HepG2 (cell line): ENCODE measurements at regions not wholly inside any gene's neighbourhood (a gene's known extent, or its start where the extent isn't known, plus 50 kb on each side); places are given as distances from the start of the nearest gene placed in this dataset.

Experiments used
- ATAC-seq: fragments of 200-7000 bp; cut with Tn5 transposase; 3 replicates; pipeline ENCODE4 v1.9.1; 2020; ENCODE audit warnings: mild to moderate bottlenecking, moderate library complexity
- BruUV-seq: library from RNA; stranded (reverse); fragments of 400-500 nt; replicated peaks from 2 replicates; lab custom pipeline; 2021; lab: Mats Ljungman, UMichigan
- CTCF ChIA-PET: fragments of 300-600 bp; formaldehyde crosslinking; extraction: SDS; loops from one replicate; lab custom pipeline; 2021; ENCODE audit warnings: low total read pairs, inconsistent platforms, low intra/inter-chr PET ratio; lab: Yijun Ruan, JAX
- POLR2A ChIA-PET: fragments of 350-600 bp; sonication (Branson Sonifier 250); formaldehyde crosslinking; loops from one replicate; lab custom pipeline; 2020; ENCODE audit warnings: antibody characterized with exemption, inconsistent platforms; lab: Yijun Ruan, JAX
- DNase-seq: peaks from one replicate; pipeline ENCODE4 v3.0.0-alpha.2; 2015; ENCODE audit warnings: low spot score
- FAIRE-seq: peaks from 3 replicates; lab custom pipeline; 2011; peaks lifted over from hg19 to GRCh38; lab: Jason Lieb, UNC
- H2AFZ ChIP-seq: one replicate; pipeline ENCODE4 v1.6.1; 2011; ENCODE audit warnings: low read length, inconsistent platforms
- H3K27ac ChIP-seq: fragments of 300-600 bp; 3 replicates; pipeline ENCODE4 v1.8.0; 2011; ENCODE audit warnings: mixed run types, mild to moderate bottlenecking, mixed read lengths, low read length, inconsistent platforms; ENCODE audit not compliant: insufficient read depth; ENCODE audit errors: extremely low read length
- H3K27me3 ChIP-seq, 2 experiments: fragments of 200-600 bp in 1 of 2; 2 replicates in 1 of 2; 3 replicates in 1 of 2; pipeline versions ENCODE4 v1.6.0 to v1.8.0; 2011; ENCODE audit warnings: low read length in 2 of 2, mild to moderate bottlenecking in 2 of 2, moderate library complexity in 2 of 2, inconsistent platforms in 1 of 2; ENCODE audit not compliant: insufficient read depth in 2 of 2, control insufficient read depth in 1 of 2
- H3K36me3 ChIP-seq, 2 experiments: fragments of 200-600 bp in 1 of 2; replicated peaks in 1 of 2; 2 replicates in 1 of 2; 3 replicates in 1 of 2; pipeline versions ENCODE4 v1.5.1 to v1.8.0; 2011; ENCODE audit warnings: low read length in 2 of 2, inconsistent platforms in 1 of 2; ENCODE audit not compliant: insufficient read depth in 2 of 2, control insufficient read depth in 1 of 2
- H3K4me1 ChIP-seq: 2 replicates; pipeline ENCODE4 v1.5.1; 2012; ENCODE audit warnings: low read length, inconsistent platforms; ENCODE audit not compliant: insufficient read depth
- H3K4me2 ChIP-seq: 2 replicates; pipeline ENCODE4 v1.6.0; 2011; ENCODE audit warnings: low read depth, low read length, inconsistent platforms
- H3K4me3 ChIP-seq, 3 experiments: fragments of 200-600 bp in 1 of 3; sonication (generic), shearing (Covaris generic) in 1 of 3; replicated peaks in 1 of 3; 2 replicates each; pipeline ENCODE4 v1.5.1; 2011 to 2016; ENCODE audit warnings: low read length in 3 of 3, inconsistent platforms in 2 of 3, low read depth in 2 of 3, mild to moderate bottlenecking in 2 of 3, control low read depth in 1 of 3, mixed read lengths in 1 of 3; ENCODE audit not compliant: insufficient read depth in 1 of 3
- H3K79me2 ChIP-seq: one replicate; pipeline ENCODE4 v1.6.1; 2011; ENCODE audit warnings: low read length, inconsistent platforms; ENCODE audit not compliant: insufficient read depth
- H3K9ac ChIP-seq: 2 replicates; pipeline ENCODE4 v1.6.0; 2011; ENCODE audit warnings: mild to moderate bottlenecking, low read depth, low read length, inconsistent platforms; ENCODE audit not compliant: insufficient read depth
- H3K9me3 ChIP-seq: 2 replicates; pipeline ENCODE4 v1.5.1; 2012; ENCODE audit warnings: mild to moderate bottlenecking, low read length
- H4K20me1 ChIP-seq: 2 replicates; pipeline ENCODE4 v1.6.0; 2011; ENCODE audit warnings: inconsistent platforms, mild to moderate bottlenecking, low read length, moderate library complexity; ENCODE audit not compliant: insufficient read depth
- CCDC6 ChIP-seq: sonication (generic); formaldehyde crosslinking; IDR thresholded peaks from 2 replicates; pipeline ENCODE4 v1.8.1; 2022; ENCODE audit warnings: mild to moderate bottlenecking, missing genetic modification reagents, moderate library complexity
- HNRNPUL1 ChIP-seq: fragments of 200-400 bp; formaldehyde crosslinking; IDR thresholded peaks from 2 replicates; pipeline ENCODE4 v1.6.1; 2017; ENCODE audit warnings: low read depth, mild to moderate bottlenecking, low read length, moderate library complexity
- MBNL3 ChIP-seq: fragments of 250-450 bp; sonication (Bioruptor Pico); conservative IDR thresholded peaks from 2 replicates; pipeline ENCODE4 v1.8.0; 2022; ENCODE audit warnings: mild to moderate bottlenecking, inconsistent platforms
- MTA1 ChIP-seq: sonication (generic); formaldehyde crosslinking; IDR thresholded peaks from 2 replicates; pipeline ENCODE4 v1.4.0; 2020; ENCODE audit warnings: missing genetic modification reagents, mild to moderate bottlenecking, borderline replicate concordance
- TMF1 ChIP-seq: sonication (generic); formaldehyde crosslinking; IDR thresholded peaks from 2 replicates; pipeline ENCODE4 v1.8.1; 2022; ENCODE audit warnings: low read depth, missing genetic modification reagents
- ZNF224 ChIP-seq: sonication (generic); formaldehyde crosslinking; IDR thresholded peaks from 2 replicates; pipeline ENCODE4 v1.5.0; 2020; ENCODE audit warnings: mild to moderate bottlenecking, missing genetic modification reagents
- ZNF234 ChIP-seq: sonication (generic); formaldehyde crosslinking; conservative IDR thresholded peaks from 2 replicates; pipeline ENCODE4 v1.5.1; 2020; ENCODE audit warnings: mild to moderate bottlenecking, missing genetic modification reagents
- ZNF567 ChIP-seq: sonication (generic); formaldehyde crosslinking; IDR thresholded peaks from 2 replicates; pipeline ENCODE4 v1.8.1; 2023; ENCODE audit warnings: mild to moderate bottlenecking, missing genetic modification reagents, borderline replicate concordance
- ZNF652 ChIP-seq: IDR thresholded peaks from 2 replicates; pipeline ENCODE4 v1.6.1; 2016; ENCODE audit warnings: low read depth, borderline replicate concordance
- ZNF660 ChIP-seq: sonication (generic); formaldehyde crosslinking; IDR thresholded peaks from 2 replicates; pipeline ENCODE4 v1.5.1; 2020; ENCODE audit warnings: mild to moderate bottlenecking, low read depth, missing genetic modification reagents, borderline replicate concordance
- WGBS: methylation state at CpG from one replicate; pipeline ENCODE4 v1.1.6; 2017; ENCODE audit warnings: low lambda C conversion rate; 5-methylcytosine and 5-hydroxymethylcytosine counted together
- in situ Hi-C: cut with HindIII; loops from 2 replicates; pipeline ENCODE4 v1.10.0; 2017; ENCODE audit warnings: low pct_unique_long_range_greater_than_20kb; ENCODE audit not compliant: extremely low pct_ligation_motif_present
- intact Hi-C: fragments of 100-400 bp; cut with micrococcal nuclease; formaldehyde crosslinking; loops from one replicate; pipeline ENCODE4 v1.10.0; 2022; ENCODE audit not compliant: unreplicated experiment
- TF ChIP-seq, protein P1 (sequence below): sonication (generic); formaldehyde crosslinking; IDR thresholded peaks from 2 replicates; pipeline ENCODE4 v1.9.0; 2021; ENCODE audit warnings: missing genetic modification reagents, borderline replicate concordance
- TF ChIP-seq, protein P2 (sequence below): sonication (generic); formaldehyde crosslinking; IDR thresholded peaks from 2 replicates; pipeline ENCODE4 v1.4.0; 2020; ENCODE audit warnings: missing genetic modification reagents

DNA sequence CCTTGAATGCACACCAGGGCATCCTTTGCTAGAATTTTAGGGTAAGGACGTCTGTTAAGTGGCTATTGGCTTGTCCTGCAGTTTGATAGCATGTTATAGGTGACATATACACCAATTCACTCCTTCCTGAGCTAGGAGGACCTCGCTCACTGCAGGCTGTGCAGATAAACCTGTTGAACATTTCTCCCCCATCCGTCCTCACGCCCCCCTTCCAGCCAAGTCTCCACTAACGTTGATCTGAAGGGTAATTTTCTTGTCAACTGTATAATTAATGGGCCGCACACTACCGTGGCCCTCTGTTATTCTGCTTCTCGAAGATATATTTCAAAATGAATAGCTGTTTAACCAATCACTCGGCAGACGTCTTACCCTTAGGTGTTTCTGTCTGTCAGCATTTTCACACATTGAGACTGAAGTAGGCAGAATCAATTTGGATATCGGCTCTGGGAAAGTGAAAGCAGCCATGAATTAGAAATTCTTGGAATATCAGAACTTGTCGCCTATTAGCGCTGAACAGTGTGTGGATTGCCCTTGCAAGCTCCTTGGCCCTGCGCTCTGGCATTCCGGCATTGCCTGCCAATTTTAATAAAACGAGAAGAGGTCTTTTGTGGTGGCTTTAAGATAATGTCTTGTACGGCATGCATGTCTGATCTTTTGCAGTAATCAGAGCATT, 905.3 kb downstream of the TYW1 start (continued):
- no peak for TF ChIP-seq MBNL3
- TF ChIP-seq ZNF567 (CRISPR knock-in tag), result no peak
- TF ChIP-seq, all 625 proteins: peak for 2

DNA sequence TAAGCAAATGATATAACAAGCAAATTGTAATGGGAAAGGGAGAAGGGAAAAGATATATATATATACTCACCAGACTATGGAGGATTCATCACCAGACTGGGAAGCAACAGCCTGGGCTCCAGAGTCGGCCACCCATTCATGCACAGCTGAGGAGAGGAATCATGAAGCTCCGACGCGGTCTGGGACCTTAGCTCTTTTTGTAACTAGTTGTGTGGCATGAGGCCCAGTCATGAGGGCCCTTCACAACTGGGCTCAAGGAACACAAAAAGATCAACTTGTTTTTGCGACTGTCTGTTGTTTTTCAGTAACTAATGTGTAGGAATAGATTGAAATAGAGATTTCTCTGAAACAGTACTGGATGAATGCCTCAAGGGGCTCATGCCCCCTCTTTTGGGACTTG, 911.2 kb downstream of the TYW1 start:
- BruUV-seq, result no TSS peak
- Histone ChIP-seq H4K20me1 (no peaks in the 10 kb centered on the region), H3K9ac (no peak overlapping the region), H3K4me3 (no peak overlapping the region), H3K4me1 (no peaks in the 10 kb centered on the region), H3K27me3 (no peaks in the 10 kb centered on the region), H3K79me2 (no peaks in the 10 kb centered on the region), H3K4me2 (no peak overlapping the region), H3K36me3 (no peaks in the 10 kb centered on the region), H2AFZ (no peak overlapping the region), H3K27ac (no peak overlapping the region), H3K9me3 (no peaks in the 10 kb centered on the region)
- ChIA-PET POLR2A (no interaction called here), CTCF (no interaction called here)
- intact Hi-C loops, result no loop called here
- in situ Hi-C loops, result no loop called here
- FAIRE-seq (no peak), DNase-seq (no peak), ATAC-seq (no peak)
- TF ChIP-seq MTA1, result no peak
- no peak for TF ChIP-seq ZNF652 (CRISPR knock-in tag)
- TF ChIP-seq, protein P1, sequence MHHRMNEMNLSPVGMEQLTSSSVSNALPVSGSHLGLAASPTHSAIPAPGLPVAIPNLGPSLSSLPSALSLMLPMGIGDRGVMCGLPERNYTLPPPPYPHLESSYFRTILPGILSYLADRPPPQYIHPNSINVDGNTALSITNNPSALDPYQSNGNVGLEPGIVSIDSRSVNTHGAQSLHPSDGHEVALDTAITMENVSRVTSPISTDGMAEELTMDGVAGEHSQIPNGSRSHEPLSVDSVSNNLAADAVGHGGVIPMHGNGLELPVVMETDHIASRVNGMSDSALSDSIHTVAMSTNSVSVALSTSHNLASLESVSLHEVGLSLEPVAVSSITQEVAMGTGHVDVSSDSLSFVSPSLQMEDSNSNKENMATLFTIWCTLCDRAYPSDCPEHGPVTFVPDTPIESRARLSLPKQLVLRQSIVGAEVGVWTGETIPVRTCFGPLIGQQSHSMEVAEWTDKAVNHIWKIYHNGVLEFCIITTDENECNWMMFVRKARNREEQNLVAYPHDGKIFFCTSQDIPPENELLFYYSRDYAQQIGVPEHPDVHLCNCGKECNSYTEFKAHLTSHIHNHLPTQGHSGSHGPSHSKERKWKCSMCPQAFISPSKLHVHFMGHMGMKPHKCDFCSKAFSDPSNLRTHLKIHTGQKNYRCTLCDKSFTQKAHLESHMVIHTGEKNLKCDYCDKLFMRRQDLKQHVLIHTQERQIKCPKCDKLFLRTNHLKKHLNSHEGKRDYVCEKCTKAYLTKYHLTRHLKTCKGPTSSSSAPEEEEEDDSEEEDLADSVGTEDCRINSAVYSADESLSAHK (CRISPR knock-in tag), result no peak
- TF ChIP-seq ZNF234, result no peak
- no peak for TF ChIP-seq ZNF660 (CRISPR knock-in tag)
- TF ChIP-seq TMF1 (CRISPR knock-in tag), result no peak
- no peak for TF ChIP-seq HNRNPUL1
- TF ChIP-seq CCDC6 (CRISPR knock-in tag), result no peak
- TF ChIP-seq ZNF224, result no peak
- TF ChIP-seq, protein P2, sequence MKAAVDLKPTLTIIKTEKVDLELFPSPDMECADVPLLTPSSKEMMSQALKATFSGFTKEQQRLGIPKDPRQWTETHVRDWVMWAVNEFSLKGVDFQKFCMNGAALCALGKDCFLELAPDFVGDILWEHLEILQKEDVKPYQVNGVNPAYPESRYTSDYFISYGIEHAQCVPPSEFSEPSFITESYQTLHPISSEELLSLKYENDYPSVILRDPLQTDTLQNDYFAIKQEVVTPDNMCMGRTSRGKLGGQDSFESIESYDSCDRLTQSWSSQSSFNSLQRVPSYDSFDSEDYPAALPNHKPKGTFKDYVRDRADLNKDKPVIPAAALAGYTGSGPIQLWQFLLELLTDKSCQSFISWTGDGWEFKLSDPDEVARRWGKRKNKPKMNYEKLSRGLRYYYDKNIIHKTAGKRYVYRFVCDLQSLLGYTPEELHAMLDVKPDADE (CRISPR knock-in tag), result no peak
- WGBS, result 25% methylated on average over 4 of the region's 5 CpGs
